Upper lobe of right lung (tissue), 1 donor: ENCODE measurements at regions not wholly inside any gene's neighbourhood (a gene's known extent, or its start where the extent isn't known, plus 50 kb on each side); places are given as distances from the start of the nearest gene placed in this dataset.

Experiments used
- ATAC-seq: fragments of 200-7000 bp; cut with Tn5 transposase; one replicate; pipeline ENCODE4 v1.9.1; 2020; ENCODE audit warnings: mild to moderate bottlenecking, moderate library complexity
- DNase-seq: peaks from one replicate; pipeline ENCODE4 v3.0.0-alpha.2; 2020
- H3K27ac ChIP-seq: fragments of 200-600 bp; one replicate; pipeline ENCODE4 v1.8.0; 2022
- H3K27me3 ChIP-seq: fragments of 200-600 bp; one replicate; pipeline ENCODE4 v1.8.0; 2022; ENCODE audit warnings: mild to moderate bottlenecking
- H3K36me3 ChIP-seq: fragments of 200-600 bp; one replicate; pipeline ENCODE4 v1.8.0; 2022
- H3K4me1 ChIP-seq: fragments of 200-600 bp; one replicate; pipeline ENCODE4 v1.8.0; 2022
- H3K4me3 ChIP-seq: fragments of 200-600 bp; one replicate; pipeline ENCODE4 v1.8.0; 2022; ENCODE audit warnings: mild to moderate bottlenecking
- H3K9me3 ChIP-seq: fragments of 200-600 bp; one replicate; pipeline ENCODE4 v1.8.0; 2022
- CTCF ChIP-seq: fragments of 200-600 bp; IDR thresholded peaks from one replicate; pipeline ENCODE4 v1.8.0; 2022; ENCODE audit warnings: antibody characterized with exemption
- intact Hi-C: fragments of 100-400 bp; cut with DNase I; formaldehyde crosslinking; loops from one replicate; pipeline ENCODE4 v1.11.0; 2022
- donor health status: DM: no; HTN: yes; CAD: no; lungs with severe emphysema.

DNA sequence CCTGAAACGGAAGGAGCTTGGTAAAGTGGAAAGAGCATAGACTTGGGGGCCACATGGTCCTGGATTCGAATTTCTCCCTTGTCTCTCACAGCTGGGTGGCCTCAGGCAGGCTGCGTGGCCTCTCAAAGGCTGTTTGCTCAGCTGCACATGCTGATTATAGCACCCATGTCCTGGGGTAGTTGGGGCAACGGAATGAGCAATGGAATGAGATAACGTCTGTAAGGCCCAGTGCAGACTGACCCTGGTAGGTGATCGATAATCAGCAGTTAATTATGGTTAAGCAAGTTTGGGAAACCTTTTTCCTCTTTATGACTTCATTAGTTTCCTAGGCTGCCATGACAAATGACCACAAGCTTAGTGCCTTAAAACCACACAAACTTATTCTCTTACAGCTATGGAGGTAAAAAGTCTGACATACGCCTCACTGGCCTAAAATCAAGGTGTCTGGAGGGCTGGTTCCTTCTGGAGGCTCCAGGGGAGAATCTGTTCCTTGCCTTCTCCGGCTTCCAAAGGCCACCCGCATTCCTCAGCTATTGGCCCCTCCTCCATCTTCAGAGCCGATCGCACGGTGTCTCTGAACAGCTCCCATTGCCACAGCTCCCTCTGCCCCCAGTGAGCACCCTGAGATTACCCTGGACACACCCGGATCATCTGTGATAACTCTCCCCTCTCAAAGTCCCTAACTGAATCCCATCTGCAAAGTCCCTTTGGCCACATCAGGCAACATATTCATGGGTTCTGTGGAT lies 294.9 kb upstream of the FOXF1 start:
- ATAC-seq, result no peak
- intact Hi-C loops, result no loop called here
- H3K27ac ChIP-seq, result peak overlapping the region; percentile 36
- H3K27me3 ChIP-seq, result no peaks in the 10 kb centered on the region
- TF ChIP-seq CTCF, result no peak
- no peak for DNase-seq
- H3K9me3 ChIP-seq, result no peaks in the 10 kb centered on the region
- peaks cover 17% of the 10 kb centered on the region for H3K4me1 ChIP-seq
- no peaks in the 10 kb centered on the region for H3K36me3 ChIP-seq
- no peak overlapping the region for H3K4me3 ChIP-seq

- no peaks in the 10 kb centered on the region for H3K27me3 ChIP-seq
- intact Hi-C loops, result no loop called here
- no peak for TF ChIP-seq CTCF
- H3K9me3 ChIP-seq, result no peaks in the 10 kb centered on the region
- H3K36me3 ChIP-seq, result no peaks in the 10 kb centered on the region
- H3K27ac ChIP-seq, result no peak overlapping the region
- H3K4me1 ChIP-seq, result peaks cover 17% of the 10 kb centered on the region
- H3K4me3 ChIP-seq, result no peak overlapping the region
- ATAC-seq, result no peak
- DNase-seq, result no peak
Observed at GRCh38 chr16:86215979-86216585, 294.2 kb upstream of the FOXF1 start.

GRCh38 chr16:86216591-86216990 lies 293.7 kb upstream of the FOXF1 start:
- Histone ChIP-seq H3K36me3 (no peaks in the 10 kb centered on the region), H3K4me3 (no peak overlapping the region), H3K9me3 (no peaks in the 10 kb centered on the region), H3K27ac (no peak overlapping the region), H3K27me3 (no peaks in the 10 kb centered on the region), H3K4me1 (peaks cover 17% of the 10 kb centered on the region)
- no peak for ATAC-seq
- TF ChIP-seq CTCF, result no peak
- intact Hi-C loops, result no loop called here
- no peak for DNase-seq

DNA sequence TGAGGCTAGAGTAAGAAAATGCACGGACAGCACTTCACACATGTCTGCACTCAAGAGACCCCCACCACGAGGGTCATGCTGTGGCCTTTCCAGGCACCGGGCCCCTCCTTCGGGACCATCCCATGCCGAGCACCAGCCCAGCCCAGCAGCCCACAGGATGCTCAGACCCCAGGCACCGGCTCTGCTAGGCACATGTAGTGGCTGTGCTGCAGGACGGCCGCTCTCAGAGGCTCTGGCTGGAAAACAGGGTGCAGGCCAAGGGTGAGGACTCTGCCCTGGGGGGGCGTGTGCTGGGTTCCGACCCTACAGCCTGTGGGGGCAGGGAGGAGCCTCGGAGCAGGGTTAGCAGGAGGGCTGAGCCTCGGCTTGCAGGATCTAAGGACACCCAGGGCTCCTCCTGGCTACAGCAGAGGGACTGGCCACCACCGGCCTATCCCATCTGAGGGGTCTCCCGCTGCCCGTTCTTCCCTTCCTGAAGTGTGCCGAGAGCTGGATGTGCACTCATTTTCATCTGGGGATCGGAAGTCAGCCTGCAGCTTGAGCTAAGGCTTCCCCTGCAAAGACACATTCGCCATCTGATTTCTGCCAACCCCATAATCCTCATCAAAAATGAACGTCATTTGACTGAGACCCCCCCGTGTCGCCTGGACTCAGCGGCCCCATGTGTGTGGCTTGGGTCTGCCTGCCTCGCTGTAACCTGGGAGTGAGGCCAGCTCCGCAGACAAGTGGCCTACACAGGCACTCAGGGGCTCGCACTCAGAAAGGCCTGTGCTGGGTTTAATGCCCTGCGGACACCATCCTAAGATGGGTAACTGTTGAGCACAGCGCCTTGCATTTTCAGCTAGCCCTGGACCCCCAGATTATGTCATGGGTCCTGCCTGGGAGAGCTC lies 293.1 kb upstream of the FOXF1 start:
- no peak for TF ChIP-seq CTCF
- intact Hi-C loops, result no loop called here
- Histone ChIP-seq H3K36me3 (no peaks in the 10 kb centered on the region), H3K9me3 (no peaks in the 10 kb centered on the region), H3K4me3 (no peak overlapping the region), H3K4me1 (peaks cover 17% of the 10 kb centered on the region), H3K27ac (no peak overlapping the region), H3K27me3 (no peaks in the 10 kb centered on the region)
- peak; percentile 58 for DNase-seq
- no peak for ATAC-seq

DNA sequence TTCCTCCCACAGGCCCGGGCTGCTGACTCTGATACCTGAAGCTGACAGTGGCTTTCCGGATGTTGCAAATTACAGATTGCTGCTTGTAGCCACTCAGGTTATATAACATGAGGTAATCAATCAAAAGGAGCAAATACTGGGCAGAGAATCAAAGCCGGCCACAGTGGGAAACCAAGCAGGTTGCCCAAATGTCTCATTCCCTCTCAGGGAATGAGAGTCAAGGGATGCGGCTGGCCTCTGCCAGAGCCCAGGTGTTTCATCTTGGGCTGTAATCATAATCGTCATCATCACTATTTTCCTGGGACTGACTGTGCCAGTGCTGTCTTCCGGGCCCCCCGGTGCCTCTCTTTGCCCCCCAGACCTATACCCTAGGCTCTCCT lies 292.4 kb upstream of the FOXF1 start:
- Histone ChIP-seq H3K27ac (no peak overlapping the region), H3K4me1 (peaks cover 23% of the 10 kb centered on the region), H3K27me3 (no peaks in the 10 kb centered on the region), H3K4me3 (no peak overlapping the region), H3K9me3 (no peaks in the 10 kb centered on the region), H3K36me3 (no peaks in the 10 kb centered on the region)
- DNase-seq (no peak), ATAC-seq (no peak)
- no peak for TF ChIP-seq CTCF
- intact Hi-C loops, result no loop called here
